GM12878 (cell line): ENCODE measurements at regions not wholly inside any gene's neighbourhood (a gene's known extent, or its start where the extent isn't known, plus 50 kb on each side); places are given as distances from the start of the nearest gene placed in this dataset.

ENCODE experiments used
- ATAC-seq: fragments of 200-7000 bp; cut with Tn5 transposase; 3 replicates; pipeline ENCODE4 v1.9.1; 2020; ENCODE audit warnings: mild to moderate bottlenecking, moderate library complexity
- BruUV-seq: library from RNA; stranded (reverse); fragments of 400-500 nt; replicated peaks from 2 replicates; lab custom pipeline; 2021; lab: Mats Ljungman, UMichigan
- CTCF ChIA-PET: fragments of 300-600 bp; sonication (Branson Sonifier 250); formaldehyde crosslinking; extraction: SDS; loops from one replicate; lab custom pipeline; 2021; ENCODE audit warnings: inconsistent platforms; lab: Yijun Ruan, JAX
- POLR2A ChIA-PET: fragments of 350-600 bp; formaldehyde crosslinking; extraction: SDS; loops from one replicate; lab custom pipeline; 2021; ENCODE audit warnings: inconsistent platforms; lab: Charles Lee
- RAD21 ChIA-PET: fragments of 300-600 bp; sonication (Branson Sonifier 250); formaldehyde crosslinking; loops from one replicate; lab custom pipeline; 2023; ENCODE audit warnings: antibody characterized with exemption; ENCODE audit not compliant: unreplicated experiment; lab: Charles Lee
- SMC1A ChIA-PET: fragments of 300-600 bp; sonication (Branson Sonifier 250); formaldehyde crosslinking; loops from one replicate; lab custom pipeline; 2023; ENCODE audit not compliant: unreplicated experiment, uncharacterized antibody; lab: Charles Lee
- DNase-seq: peaks from one replicate; pipeline ENCODE4 v3.0.0-alpha.2; 2011; ENCODE audit warnings: low read depth, low spot score
- FAIRE-seq: peaks from 3 replicates; lab custom pipeline; 2011; peaks lifted over from hg19 to GRCh38; lab: Jason Lieb, UNC
- H2AFZ ChIP-seq: 2 replicates; pipeline ENCODE4 v1.6.0; 2011; ENCODE audit warnings: low read depth, low read length, control low read depth; ENCODE audit not compliant: control insufficient read depth
- H3K27ac ChIP-seq: 2 replicates; pipeline ENCODE4 v1.5.1; 2011; ENCODE audit warnings: control low read depth; ENCODE audit not compliant: control insufficient read depth, insufficient read depth
- H3K27me3 ChIP-seq, 2 experiments: replicated peaks in 1 of 2; 2 replicates each; pipeline versions ENCODE4 v1.6.0 to v1.6.1; 2011; ENCODE audit warnings: low read length in 1 of 2; ENCODE audit not compliant: control insufficient read depth in 2 of 2, insufficient read depth in 2 of 2
- H3K36me3 ChIP-seq, 2 experiments: 2 replicates each; pipeline ENCODE4 v1.5.1; 2011; ENCODE audit warnings: low read length in 1 of 2; ENCODE audit not compliant: control insufficient read depth in 2 of 2, insufficient read depth in 2 of 2
- H3K4me1 ChIP-seq: 2 replicates; pipeline ENCODE4 v1.6.1; 2011; ENCODE audit warnings: mild to moderate bottlenecking, low read length, moderate library complexity, mixed read lengths; ENCODE audit not compliant: control insufficient read depth, insufficient read depth
- H3K4me2 ChIP-seq: 2 replicates; pipeline ENCODE4 v1.6.0; 2011; ENCODE audit warnings: control low read depth; ENCODE audit not compliant: control insufficient read depth, insufficient read depth
- H3K4me3 ChIP-seq: fragments of 200-600 bp; sonication (generic); 2 replicates; pipeline ENCODE4 v1.5.1; 2016
- H3K79me2 ChIP-seq: 2 replicates; pipeline ENCODE4 v1.6.0; 2011; ENCODE audit warnings: low read length; ENCODE audit not compliant: control insufficient read depth, insufficient read depth
- H3K9ac ChIP-seq: 2 replicates; pipeline ENCODE4 v1.8.0; 2011; ENCODE audit warnings: low read length, control low read depth, mixed read lengths; ENCODE audit not compliant: control insufficient read depth, insufficient read depth
- H3K9me3 ChIP-seq: replicated peaks from 3 replicates; pipeline ENCODE4 v1.5.1; 2011; ENCODE audit warnings: mild to moderate bottlenecking, low read length; ENCODE audit not compliant: control insufficient read depth, insufficient read depth
- H4K20me1 ChIP-seq: 2 replicates; pipeline ENCODE4 v1.6.0; 2011; ENCODE audit not compliant: control insufficient read depth, insufficient read depth
- ATF7 ChIP-seq: fragments of 450-650 bp; IDR thresholded peaks from 2 replicates; pipeline ENCODE4 v1.6.1; 2016; ENCODE audit warnings: low read depth, mild to moderate bottlenecking
- DPF2 ChIP-seq: fragments of 450-650 bp; IDR thresholded peaks from 2 replicates; pipeline ENCODE4 v1.6.1; 2017; ENCODE audit warnings: mild to moderate bottlenecking
- ETV6 ChIP-seq, 2 experiments: fragments of 450-650 bp in 1 of 2; IDR thresholded peaks in 1 of 2; conservative IDR thresholded peaks in 1 of 2; 2 replicates each; pipeline ENCODE4 v1.6.1; 2014; ENCODE audit warnings: antibody characterized with exemption in 1 of 2, borderline replicate concordance in 1 of 2, low read depth in 1 of 2, mild to moderate bottlenecking in 1 of 2, moderate library complexity in 1 of 2
- PAX8 ChIP-seq: fragments of 450-650 bp; IDR thresholded peaks from 2 replicates; pipeline ENCODE4 v1.6.1; 2017; ENCODE audit warnings: mild to moderate bottlenecking, moderate library complexity
- POLR2AphosphoS2 ChIP-seq: IDR thresholded peaks from 2 replicates; pipeline ENCODE4 v1.6.1; 2011; ENCODE audit warnings: low read depth, mild to moderate bottlenecking, low read length, improper control_type of control experiment, moderate library complexity
- RELA ChIP-seq: fragments of 450-650 bp; IDR thresholded peaks from 2 replicates; pipeline ENCODE4 v1.8.0; 2014; ENCODE audit warnings: borderline replicate concordance; ENCODE audit not compliant: partially characterized antibody
- SUZ12 ChIP-seq: fragments of 200-600 bp; sonication (generic); IDR thresholded peaks from one replicate; pipeline ENCODE4 v1.6.1; 2018; ENCODE audit warnings: antibody characterized with exemption, mild to moderate bottlenecking; ENCODE audit not compliant: unreplicated experiment
- TCF7 ChIP-seq: IDR thresholded peaks from 2 replicates; pipeline ENCODE4 v1.6.1; 2014; ENCODE audit warnings: antibody characterized with exemption, borderline replicate concordance
- WGBS: methylation state at CpG from one replicate; pipeline ENCODE4 v1.1.6; 2016; ENCODE audit warnings: low lambda C conversion rate; ENCODE audit not compliant: insufficient replicate concordance, insufficient coverage; ENCODE audit errors: missing lambda C conversion rate; 5-methylcytosine and 5-hydroxymethylcytosine counted together
- in situ Hi-C: fragments of 300-500 bp; cut with MboI; formaldehyde crosslinking; loops from 9 replicates; pipeline ENCODE4 v1.14.3; 2018; ENCODE audit warnings: mixed read lengths
- intact Hi-C: fragments of 100-400 bp; cut with micrococcal nuclease; formaldehyde crosslinking; loops from one replicate; pipeline ENCODE4 v1.14.2; 2022; ENCODE audit not compliant: unreplicated experiment
- TF ChIP-seq, protein P1 (sequence below): IDR thresholded peaks from 2 replicates; pipeline ENCODE4 v1.6.1; 2012; ENCODE audit warnings: mild to moderate bottlenecking, low read depth, low read length
- TF ChIP-seq, protein P2 (sequence below): fragments of 450-650 bp; IDR thresholded peaks from 2 replicates; pipeline ENCODE4 v1.6.1; 2017; ENCODE audit warnings: mild to moderate bottlenecking, low read depth, inconsistent platforms; ENCODE audit not compliant: poor library complexity, severe bottlenecking

DNA sequence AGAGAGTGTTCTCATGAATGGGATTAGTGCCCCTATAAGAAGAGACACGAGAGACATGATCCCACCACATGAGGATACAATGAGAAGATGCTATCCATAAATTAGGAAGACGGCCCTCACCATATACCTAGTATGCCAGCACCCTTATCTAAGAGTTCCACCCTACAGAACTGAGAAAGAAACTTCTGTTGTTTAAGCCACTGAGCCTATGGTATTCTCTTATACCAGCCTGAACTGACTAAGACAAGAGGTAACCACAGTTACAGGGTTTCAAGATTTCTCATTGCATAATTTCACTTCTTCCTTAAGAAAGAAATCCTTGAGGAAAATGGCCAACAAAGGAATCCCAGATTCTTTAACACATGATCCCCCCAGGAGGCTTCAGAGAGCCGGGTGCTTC lies 412.4 kb downstream of the NTRK2 start:
- H3K27me3 ChIP-seq: no peaks in the 10 kb centered on the region
- H2AFZ ChIP-seq: no peak overlapping the region
- BruUV-seq: no TSS peak
- no peak overlapping the region for H3K4me2 ChIP-seq
- no peaks in the 10 kb centered on the region for H3K4me1 ChIP-seq
- intact Hi-C loops: no loop called here
- no peaks in the 10 kb centered on the region for H3K79me2 ChIP-seq
- no peaks in the 10 kb centered on the region for H4K20me1 ChIP-seq
- ChIA-PET SMC1A (no interaction called here), RAD21 (no interaction called here), CTCF (no interaction called here), POLR2A (interaction anchor here (0.7 kb wide), 1 partner anchor 365 kb away, joined by 3 read pairs; no protein-coding TSS in a partner anchor)
- FAIRE-seq (no peak), DNase-seq (no peak), ATAC-seq (peak; percentile 56; the same call in 2 of the 3 replicates)
- TF ChIP-seq DPF2: no peak
- no peak for TF ChIP-seq TCF7
- TF ChIP-seq ATF7: no peak
- TF ChIP-seq POLR2AphosphoS2: no peak
- no peak for TF ChIP-seq SUZ12
- no peak for TF ChIP-seq ETV6 (conservative IDR thresholded peaks at IDR 0.05 in 1 of 2, IDR thresholded peaks at IDR 0.05 in 1 of 2; ENCODE audit: borderline replicate concordance in 1 of 2, low read depth in 1 of 2)
- TF ChIP-seq, protein P1, sequence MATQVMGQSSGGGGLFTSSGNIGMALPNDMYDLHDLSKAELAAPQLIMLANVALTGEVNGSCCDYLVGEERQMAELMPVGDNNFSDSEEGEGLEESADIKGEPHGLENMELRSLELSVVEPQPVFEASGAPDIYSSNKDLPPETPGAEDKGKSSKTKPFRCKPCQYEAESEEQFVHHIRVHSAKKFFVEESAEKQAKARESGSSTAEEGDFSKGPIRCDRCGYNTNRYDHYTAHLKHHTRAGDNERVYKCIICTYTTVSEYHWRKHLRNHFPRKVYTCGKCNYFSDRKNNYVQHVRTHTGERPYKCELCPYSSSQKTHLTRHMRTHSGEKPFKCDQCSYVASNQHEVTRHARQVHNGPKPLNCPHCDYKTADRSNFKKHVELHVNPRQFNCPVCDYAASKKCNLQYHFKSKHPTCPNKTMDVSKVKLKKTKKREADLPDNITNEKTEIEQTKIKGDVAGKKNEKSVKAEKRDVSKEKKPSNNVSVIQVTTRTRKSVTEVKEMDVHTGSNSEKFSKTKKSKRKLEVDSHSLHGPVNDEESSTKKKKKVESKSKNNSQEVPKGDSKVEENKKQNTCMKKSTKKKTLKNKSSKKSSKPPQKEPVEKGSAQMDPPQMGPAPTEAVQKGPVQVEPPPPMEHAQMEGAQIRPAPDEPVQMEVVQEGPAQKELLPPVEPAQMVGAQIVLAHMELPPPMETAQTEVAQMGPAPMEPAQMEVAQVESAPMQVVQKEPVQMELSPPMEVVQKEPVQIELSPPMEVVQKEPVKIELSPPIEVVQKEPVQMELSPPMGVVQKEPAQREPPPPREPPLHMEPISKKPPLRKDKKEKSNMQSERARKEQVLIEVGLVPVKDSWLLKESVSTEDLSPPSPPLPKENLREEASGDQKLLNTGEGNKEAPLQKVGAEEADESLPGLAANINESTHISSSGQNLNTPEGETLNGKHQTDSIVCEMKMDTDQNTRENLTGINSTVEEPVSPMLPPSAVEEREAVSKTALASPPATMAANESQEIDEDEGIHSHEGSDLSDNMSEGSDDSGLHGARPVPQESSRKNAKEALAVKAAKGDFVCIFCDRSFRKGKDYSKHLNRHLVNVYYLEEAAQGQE: no peak
- TF ChIP-seq PAX8: no peak
- no peak for TF ChIP-seq RELA
- TF ChIP-seq, protein P2, sequence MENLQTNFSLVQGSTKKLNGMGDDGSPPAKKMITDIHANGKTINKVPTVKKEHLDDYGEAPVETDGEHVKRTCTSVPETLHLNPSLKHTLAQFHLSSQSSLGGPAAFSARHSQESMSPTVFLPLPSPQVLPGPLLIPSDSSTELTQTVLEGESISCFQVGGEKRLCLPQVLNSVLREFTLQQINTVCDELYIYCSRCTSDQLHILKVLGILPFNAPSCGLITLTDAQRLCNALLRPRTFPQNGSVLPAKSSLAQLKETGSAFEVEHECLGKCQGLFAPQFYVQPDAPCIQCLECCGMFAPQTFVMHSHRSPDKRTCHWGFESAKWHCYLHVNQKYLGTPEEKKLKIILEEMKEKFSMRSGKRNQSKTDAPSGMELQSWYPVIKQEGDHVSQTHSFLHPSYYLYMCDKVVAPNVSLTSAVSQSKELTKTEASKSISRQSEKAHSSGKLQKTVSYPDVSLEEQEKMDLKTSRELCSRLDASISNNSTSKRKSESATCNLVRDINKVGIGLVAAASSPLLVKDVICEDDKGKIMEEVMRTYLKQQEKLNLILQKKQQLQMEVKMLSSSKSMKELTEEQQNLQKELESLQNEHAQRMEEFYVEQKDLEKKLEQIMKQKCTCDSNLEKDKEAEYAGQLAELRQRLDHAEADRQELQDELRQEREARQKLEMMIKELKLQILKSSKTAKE: no peak
- H3K36me3 ChIP-seq: no peaks in the 10 kb centered on the region
- no peak overlapping the region for H3K4me3 ChIP-seq
- H3K9me3 ChIP-seq: no peaks in the 10 kb centered on the region; the same call in 2 of the 3 replicates
- in situ Hi-C loops: no loop called here
- no peak overlapping the region for H3K9ac ChIP-seq
- 54% methylated on average over 3 of the region's 3 CpGs for WGBS
- no peak overlapping the region for H3K27ac ChIP-seq
